K562 (cell line): ENCODE measurements at regions not wholly inside any gene's neighbourhood (a gene's known extent, or its start where the extent isn't known, plus 50 kb on each side); places are given as distances from the start of the nearest gene placed in this dataset.

Experiments used
- ATAC-seq: fragments of 200-7000 bp; cut with Tn5 transposase; 3 replicates; pipeline ENCODE4 v1.9.1; 2020; ENCODE audit warnings: moderate library complexity
- BruUV-seq: library from RNA; stranded (reverse); fragments of 400-500 nt; replicated peaks from 2 replicates; lab custom pipeline; 2021; lab: Mats Ljungman, UMichigan
- CTCF ChIA-PET: fragments of 300-600 bp; formaldehyde crosslinking; extraction: SDS; loops from one replicate; lab custom pipeline; 2021; ENCODE audit warnings: low intra/inter-chr PET ratio; lab: Yijun Ruan, JAX
- POLR2A ChIA-PET: fragments of 300-600, 350-650 bp; sonication (Branson Sonifier 250); formaldehyde crosslinking; extraction: SDS; loops from one replicate; lab custom pipeline; 2021; ENCODE audit warnings: antibody characterized with exemption, inconsistent platforms; lab: Yijun Ruan, JAX
- DNase-seq, 4 experiments: peaks; one replicate each; pipeline versions ENCODE4 v3.0.0 to v3.0.0-alpha.2; 2011 to 2018; ENCODE audit warnings: low spot score in 3 of 4, mixed read lengths in 3 of 4; ENCODE audit errors: extremely low read depth in 1 of 4
- FAIRE-seq: peaks from 2 replicates; lab custom pipeline; 2011; peaks lifted over from hg19 to GRCh38; lab: Jason Lieb, UNC
- H2AFZ ChIP-seq: 2 replicates; pipeline ENCODE4 v1.6.0; 2011; ENCODE audit warnings: low read depth, low read length, control low read depth, inconsistent platforms
- H3K27ac ChIP-seq: fragments of 200-600 bp; 3 replicates; pipeline ENCODE4 v1.8.0; 2011; ENCODE audit warnings: low read depth, mild to moderate bottlenecking, control low read depth, inconsistent platforms, low read length, moderate library complexity, mixed read lengths; ENCODE audit errors: extremely low read depth
- H3K27me3 ChIP-seq, 2 experiments: fragments of 300-600 bp in 1 of 2; 2 replicates in 1 of 2; 3 replicates in 1 of 2; pipeline versions ENCODE4 v1.6.0 to v1.8.0; 2011; ENCODE audit warnings: inconsistent platforms in 2 of 2, low read length in 2 of 2, mild to moderate bottlenecking in 1 of 2, mixed read lengths in 1 of 2, moderate library complexity in 1 of 2; ENCODE audit not compliant: control insufficient read depth in 2 of 2, insufficient read depth in 2 of 2
- H3K36me3 ChIP-seq: fragments of 300-600 bp; 3 replicates; pipeline ENCODE4 v1.8.0; 2011; ENCODE audit warnings: mild to moderate bottlenecking, low read length, inconsistent platforms; ENCODE audit not compliant: control insufficient read depth, insufficient read depth
- H3K4me1 ChIP-seq, 2 experiments: fragments of 200-600 bp in 1 of 2; replicated peaks in 1 of 2; 2 replicates in 1 of 2; 3 replicates in 1 of 2; pipeline versions ENCODE4 v1.5.1 to v1.8.0; 2011; ENCODE audit warnings: inconsistent platforms in 2 of 2, low read length in 2 of 2, mild to moderate bottlenecking in 1 of 2, mixed read lengths in 1 of 2, moderate library complexity in 1 of 2; ENCODE audit not compliant: control insufficient read depth in 2 of 2, insufficient read depth in 2 of 2
- H3K4me2 ChIP-seq: 2 replicates; pipeline ENCODE4 v1.6.1; 2011; ENCODE audit warnings: low read length, control low read depth, inconsistent platforms, mixed read lengths; ENCODE audit not compliant: insufficient read depth
- H3K4me3 ChIP-seq: fragments of 200-600 bp; sonication (generic), shearing (Covaris generic); 2 replicates; pipeline ENCODE4 v1.5.1; 2016; ENCODE audit warnings: control low read depth, inconsistent platforms
- H3K79me2 ChIP-seq: fragments of 200-600 bp; 3 replicates; pipeline ENCODE4 v1.8.0; 2011; ENCODE audit warnings: low read length, inconsistent platforms; ENCODE audit not compliant: control insufficient read depth, insufficient read depth
- H3K9ac ChIP-seq, 2 experiments: 2 replicates each; pipeline versions ENCODE4 v1.6.0 to v1.6.1; 2011; ENCODE audit warnings: low read depth in 2 of 2, low read length in 2 of 2, control low read depth in 1 of 2, inconsistent platforms in 1 of 2, mild to moderate bottlenecking in 1 of 2, mixed read lengths in 1 of 2; ENCODE audit not compliant: insufficient read depth in 1 of 2
- H3K9me1 ChIP-seq: one replicate; pipeline ENCODE4 v1.6.0; 2011; ENCODE audit warnings: inconsistent platforms, mild to moderate bottlenecking, low read length, moderate library complexity; ENCODE audit not compliant: control insufficient read depth, insufficient read depth
- H3K9me3 ChIP-seq: replicated peaks from 2 replicates; pipeline ENCODE4 v1.5.1; 2011; ENCODE audit warnings: low read depth, low read length, inconsistent platforms; ENCODE audit not compliant: control insufficient read depth, insufficient read depth
- H4K20me1 ChIP-seq: replicated peaks from 2 replicates; pipeline ENCODE4 v1.6.1; 2011; ENCODE audit warnings: low read length, inconsistent platforms, mixed read lengths; ENCODE audit not compliant: control insufficient read depth, insufficient read depth
- ATF7 ChIP-seq: fragments of 450-650 bp; IDR thresholded peaks from 2 replicates; pipeline ENCODE4 v1.7.1; 2014; ENCODE audit warnings: mild to moderate bottlenecking, moderate library complexity
- BHLHE40 ChIP-seq: IDR thresholded peaks from 2 replicates; pipeline ENCODE4 v1.6.1; 2011; ENCODE audit warnings: low read length, improper control_type of control experiment
- C11orf30 ChIP-seq: fragments of 450-650 bp; IDR thresholded peaks from 2 replicates; pipeline ENCODE4 v1.6.1; 2016; ENCODE audit warnings: low read depth, mild to moderate bottlenecking
- CBFB ChIP-seq: sonication (generic); formaldehyde crosslinking; IDR thresholded peaks from 2 replicates; pipeline ENCODE4 v1.4.0; 2020; ENCODE audit warnings: mild to moderate bottlenecking, missing genetic modification reagents
- CTBP1 ChIP-seq: fragments of 450-650 bp; IDR thresholded peaks from 2 replicates; pipeline ENCODE4 v1.6.1; 2016; ENCODE audit warnings: borderline replicate concordance
- ESRRA ChIP-seq: fragments of 450-650 bp; IDR thresholded peaks from 2 replicates; pipeline ENCODE4 v1.6.1; 2014; ENCODE audit warnings: low read depth, mild to moderate bottlenecking, moderate library complexity, borderline replicate concordance
- FOSL1 ChIP-seq: fragments of 200-800 bp; sonication (Bioruptor generic); conservative IDR thresholded peaks from 2 replicates; pipeline ENCODE4 v1.6.1; 2016; ENCODE audit warnings: missing genetic modification characterization, missing compliant biosample characterization
- FOXP1 ChIP-seq: sonication (generic); formaldehyde crosslinking; IDR thresholded peaks from 2 replicates; pipeline ENCODE4 v1.8.0; 2022; ENCODE audit warnings: mild to moderate bottlenecking, missing genetic modification reagents
- HMGN3 ChIP-seq: IDR thresholded peaks from 2 replicates; pipeline ENCODE4 v1.6.1; 2011; ENCODE audit warnings: borderline replicate concordance, low read depth, mild to moderate bottlenecking, mixed read lengths, low read length; ENCODE audit not compliant: insufficient read length; ENCODE audit errors: extremely low read depth
- MAFF ChIP-seq: IDR thresholded peaks from 2 replicates; pipeline ENCODE4 v1.6.1; 2012; ENCODE audit warnings: low read length, improper control_type of control experiment
- MAFG ChIP-seq: fragments of 450-650 bp; conservative IDR thresholded peaks from 2 replicates; pipeline ENCODE4 v1.6.1; 2016; ENCODE audit warnings: missing genetic modification characterization, missing compliant biosample characterization
- MAFK ChIP-seq: IDR thresholded peaks from 2 replicates; pipeline ENCODE4 v1.6.1; 2011; ENCODE audit warnings: low read length, improper control_type of control experiment
- MTA3 ChIP-seq: fragments of 450-650 bp; formaldehyde crosslinking; IDR thresholded peaks from 2 replicates; pipeline ENCODE4 v1.6.1; 2017; ENCODE audit warnings: mild to moderate bottlenecking, borderline replicate concordance
- NFE2 ChIP-seq: IDR thresholded peaks from 2 replicates; pipeline ENCODE4 v1.6.1; 2014; ENCODE audit warnings: antibody characterized with exemption, low read depth
- NFIC ChIP-seq: fragments of 450-650 bp; IDR thresholded peaks from 2 replicates; pipeline ENCODE4 v1.6.1; 2017; ENCODE audit warnings: mild to moderate bottlenecking, inconsistent platforms
- NFIX ChIP-seq: fragments of 250-450 bp; sonication (Bioruptor Pico); IDR thresholded peaks from 2 replicates; pipeline ENCODE4 v1.4.0; 2020; ENCODE audit warnings: low read depth, mild to moderate bottlenecking, moderate library complexity
- PRDM10 ChIP-seq: fragments of 450-650 bp; IDR thresholded peaks from 2 replicates; pipeline ENCODE4 v1.6.1; 2018; ENCODE audit not compliant: partially characterized antibody
- TAF7 ChIP-seq: fragments of 450-650 bp; IDR thresholded peaks from 2 replicates; pipeline ENCODE4 v1.6.1; 2016; ENCODE audit warnings: missing genetic modification characterization, missing compliant biosample characterization
- TCF3 ChIP-seq: sonication (generic); formaldehyde crosslinking; IDR thresholded peaks from 2 replicates; pipeline ENCODE4 v1.4.0; 2020; ENCODE audit warnings: mild to moderate bottlenecking, missing genetic modification reagents
- ZNF316 ChIP-seq: fragments of 450-650 bp; IDR thresholded peaks from 2 replicates; pipeline ENCODE4 v1.6.1; 2016
- ZNF584 ChIP-seq: fragments of 200-800 bp; sonication (Bioruptor generic); IDR thresholded peaks from 2 replicates; pipeline ENCODE4 v1.6.1; 2016; ENCODE audit warnings: low read depth, mild to moderate bottlenecking, missing genetic modification characterization, missing compliant biosample characterization
- WGBS: fragments of 100-300 bp; shearing (Covaris generic); methylation state at CpG from one replicate; pipeline ENCODE4 v1.1.6; 2016; ENCODE audit warnings: low coverage, mixed read lengths; ENCODE audit not compliant: insufficient coverage; ENCODE audit errors: missing lambda C conversion rate; 5-methylcytosine and 5-hydroxymethylcytosine counted together
- in situ Hi-C: fragments of 300-500 bp; cut with MboI; formaldehyde crosslinking; loops from 4 replicates; pipeline ENCODE4 v1.15.0; 2018; ENCODE audit warnings: inconsistent platforms, mixed read lengths
- intact Hi-C: fragments of 100-400 bp; cut with micrococcal nuclease; formaldehyde crosslinking; loops from 2 replicates; pipeline ENCODE4 v1.14.2; 2022

DNA sequence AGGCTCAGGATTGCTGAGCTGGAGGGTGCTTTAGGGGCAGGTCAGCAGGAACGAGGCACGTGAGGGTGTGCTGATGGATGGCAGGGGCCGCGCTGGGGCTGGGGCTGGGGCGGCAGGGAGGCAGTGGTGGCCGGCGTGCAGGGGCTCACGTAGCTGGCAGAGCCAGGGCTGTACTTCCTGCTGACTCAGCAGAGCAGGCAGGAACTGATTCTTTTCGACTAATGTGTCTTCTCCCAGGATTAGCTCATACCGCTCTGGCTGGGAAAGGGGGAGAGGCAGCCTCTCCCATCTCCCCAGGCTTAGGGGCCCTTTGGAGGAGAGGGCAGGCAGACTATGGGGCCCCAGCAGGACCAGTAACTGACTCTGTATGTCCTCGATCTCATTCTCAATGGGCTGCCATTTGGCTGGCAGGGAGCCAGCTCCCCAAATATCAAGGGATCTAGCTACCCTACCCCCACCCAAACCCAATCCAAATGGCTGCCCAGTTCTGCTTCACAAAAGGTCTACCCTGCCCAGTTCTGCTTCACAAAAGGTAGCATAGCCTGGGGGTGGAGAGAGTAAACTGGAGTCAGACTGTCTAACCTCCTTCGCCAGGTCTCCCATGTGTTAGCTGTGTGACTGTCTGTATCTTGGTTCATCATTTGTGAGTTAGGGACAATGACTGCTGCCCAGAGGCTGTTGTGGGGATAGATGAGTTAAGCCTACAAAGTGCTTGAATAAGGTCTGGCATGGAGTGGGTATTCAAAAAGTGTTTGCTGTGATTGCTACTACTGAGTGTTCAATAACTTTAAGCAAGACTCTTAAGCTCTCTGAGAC is 100.1 kb upstream of the SLC2A1 start:
- no TSS peak for BruUV-seq
- DNase-seq (peak in 3 of 4 experiments; percentile 35 to 41 (median 36)), ATAC-seq (peak; percentile 51), FAIRE-seq (no peak)
- Histone ChIP-seq H4K20me1 (no peaks in the 10 kb centered on the region), H3K27ac (no peak overlapping the region), H2AFZ (peak overlapping the region; percentile 28), H3K36me3 (no peaks in the 10 kb centered on the region), H3K79me2 (no peaks in the 10 kb centered on the region), H3K27me3 (peaks cover 0 to 11% of the 10 kb centered on the region in 2 experiments; a peak in 1 of 5 replicates), H3K9me1 (peaks cover 4% of the 10 kb centered on the region), H3K4me2 (peak overlapping the region; percentile 58), H3K9me3 (no peaks in the 10 kb centered on the region), H3K4me3 (no peak overlapping the region), H3K9ac (peak overlapping the region in 1 of 2 experiments; percentile 11; a peak in 1 of 4 replicates), H3K4me1 (peaks cover 11 to 28% of the 10 kb centered on the region in 2 experiments; a peak in 4 of 5 replicates)
- intact Hi-C loops (no loop called here), in situ Hi-C loops (no loop called here)
- POLR2A ChIA-PET: interaction anchor here (0.6 to 2.2 kb wide), 8 partner anchors 9 to 377 kb away, joined by 3 to 9 read pairs (median 4); partner anchors contain the start of gene YBX1
- CTCF ChIA-PET: no interaction called here
- WGBS: 13% methylated on average over 7 of the region's 12 CpGs
- TF ChIP-seq FOSL1 (tag): 0 out of 2 replicates have a peak, but pooled peaks have one; percentile 12
- peak; percentile 29 for TF ChIP-seq HMGN3
- TF ChIP-seq NFE2: peak; percentile 52
- 0 out of 2 replicates have a peak, but pooled peaks have one; percentile 12 for TF ChIP-seq TAF7 (tag)
- TF ChIP-seq NFIC: peak; percentile 98
- peak; percentile 13; the same call in 1 of the 2 replicates for TF ChIP-seq ATF7
- TF ChIP-seq MAFG (tag): peak; percentile 97
- TF ChIP-seq ZNF316: peak; percentile 99
- no peak for TF ChIP-seq CBFB (CRISPR knock-in tag)
- peak; percentile 99 for TF ChIP-seq C11orf30
- peak; percentile 48 for TF ChIP-seq PRDM10
- peak; percentile 57 for TF ChIP-seq NFIX (CRISPR knock-in tag)
- TF ChIP-seq FOXP1: no peak
- no peak for TF ChIP-seq TCF3 (CRISPR knock-in tag)
- TF ChIP-seq ZNF584: no peak
- no peak for TF ChIP-seq ESRRA
- TF ChIP-seq MAFK: peak; percentile 99
- TF ChIP-seq MTA3: 0 out of 2 replicates have a peak, but pooled peaks have one; percentile 19
- TF ChIP-seq CTBP1: 0 out of 2 replicates have a peak, but pooled peaks have one; percentile 13
- peak; percentile 63; the same call in 1 of the 2 replicates for TF ChIP-seq BHLHE40
- peak; percentile 95 for TF ChIP-seq MAFF
